ENCODE measurements at regions not wholly inside any gene's neighbourhood (a gene's known extent, or its start where the extent isn't known, plus 50 kb on each side); places are given as distances from the start of the nearest gene placed in this dataset.

GRCh38 chr11:95647355-95647754 lies 142.2 kb downstream of the FAM76B start:
- Histone ChIP-seq H3K27ac (no peak overlapping the region), H3K36me3 (no peaks in the 10 kb centered on the region), H3K4me3 (no peak overlapping the region), H3K27me3 (no peaks in the 10 kb centered on the region), H3K4me1 (no peaks in the 10 kb centered on the region), H3K9me3 (no peaks in the 10 kb centered on the region)
- no peak for FAIRE-seq
- WGBS, 2 donors, result 97% methylated on average over 1 of the region's 1 CpG
- ATAC-seq, result no peak
- intact Hi-C loops (cut with DNase I), result no loop called here
- TF ChIP-seq CTCF (IDR thresholded peaks at IDR 0.05), result no peak
- no peak for DNase-seq

GRCh38 chr11:95641495-95641894 lies 148.1 kb downstream of the FAM76B start:
- TF ChIP-seq CTCF (IDR thresholded peaks at IDR 0.05), result no peak
- no peak overlapping the region for H3K27ac ChIP-seq
- H3K4me1 ChIP-seq, result no peaks in the 10 kb centered on the region
- intact Hi-C loops (cut with DNase I), result no loop called here
- no peak overlapping the region for H3K4me3 ChIP-seq
- 61 to 64% methylated on average over 3 of the region's 3 CpGs for WGBS, 2 donors
- H3K36me3 ChIP-seq, result no peaks in the 10 kb centered on the region
- FAIRE-seq (no peak), ATAC-seq (no peak), DNase-seq (no peak)
- no peaks in the 10 kb centered on the region for H3K27me3 ChIP-seq
- no peaks in the 10 kb centered on the region for H3K9me3 ChIP-seq

GRCh38 chr11:95638501-95638900 lies 151.1 kb downstream of the FAM76B start:
- WGBS, 2 donors, result 58 to 62% methylated on average over 1 of the region's 1 CpG
- intact Hi-C loops (cut with DNase I), result no loop called here
- Histone ChIP-seq H3K4me3 (no peak overlapping the region), H3K9me3 (no peaks in the 10 kb centered on the region), H3K27ac (no peak overlapping the region), H3K4me1 (no peaks in the 10 kb centered on the region), H3K36me3 (no peaks in the 10 kb centered on the region), H3K27me3 (no peaks in the 10 kb centered on the region)
- no peak for TF ChIP-seq CTCF (IDR thresholded peaks at IDR 0.05)
- ATAC-seq (no peak), DNase-seq (no peak), FAIRE-seq (no peak)

- ATAC-seq (no peak), DNase-seq (no peak), FAIRE-seq (no peak)
- no peak for TF ChIP-seq CTCF (IDR thresholded peaks at IDR 0.05)
- 58 to 67% methylated on average over 7 of the region's 7 CpGs for WGBS, 2 donors
- intact Hi-C loops (cut with DNase I), result no loop called here
- Histone ChIP-seq H3K27me3 (no peaks in the 10 kb centered on the region), H3K9me3 (no peaks in the 10 kb centered on the region), H3K27ac (no peak overlapping the region), H3K4me3 (no peak overlapping the region), H3K36me3 (no peaks in the 10 kb centered on the region), H3K4me1 (no peaks in the 10 kb centered on the region)
Observed at GRCh38 chr11:95625164-95625900, 164.2 kb downstream of the FAM76B start.

- no peak for FAIRE-seq
- H3K4me3 ChIP-seq, result no peak overlapping the region
- no peaks in the 10 kb centered on the region for H3K9me3 ChIP-seq
- no peak for TF ChIP-seq CTCF (IDR thresholded peaks at IDR 0.05)
- DNase-seq, result no peak
- no peaks in the 10 kb centered on the region for H3K36me3 ChIP-seq
- H3K27me3 ChIP-seq, result no peaks in the 10 kb centered on the region
- no peaks in the 10 kb centered on the region for H3K4me1 ChIP-seq
- intact Hi-C loops (cut with DNase I), result no loop called here
- no peak overlapping the region for H3K27ac ChIP-seq
- ATAC-seq, result no peak
- WGBS, 2 donors, result 54 to 59% methylated on average over 1 of the region's 1 CpG
Observed at GRCh38 chr11:95616256-95616804, 173.3 kb downstream of the FAM76B start.

Measured in pancreas (tissue), 10 donors.